Mucosa of descending colon (tissue), 3 donors: ENCODE measurements at regions not wholly inside any gene's neighbourhood (a gene's known extent, or its start where the extent isn't known, plus 50 kb on each side); places are given as distances from the start of the nearest gene placed in this dataset.

ENCODE experiments used
- ATAC-seq: fragments of 200-7000 bp; cut with Tn5 transposase; one replicate; pipeline ENCODE4 v1.9.1; 2020; ENCODE audit warnings: mild to moderate bottlenecking, moderate library complexity
- DNase-seq, 3 donors: peaks; one replicate each; pipeline ENCODE4 v3.0.0-alpha.2; 2020
- H3K36me3 ChIP-seq: fragments of 200-600 bp; one replicate; pipeline ENCODE4 v1.8.0; 2021; ENCODE audit warnings: low read depth, mild to moderate bottlenecking
- H3K4me1 ChIP-seq: fragments of 200-600 bp; one replicate; pipeline ENCODE4 v1.8.0; 2021; ENCODE audit warnings: low read depth, mild to moderate bottlenecking
- H3K4me3 ChIP-seq: fragments of 200-600 bp; one replicate; pipeline ENCODE4 v1.8.0; 2021; ENCODE audit warnings: mild to moderate bottlenecking
- H3K9me3 ChIP-seq: fragments of 200-600 bp; one replicate; pipeline ENCODE4 v1.8.0; 2021; ENCODE audit warnings: mild to moderate bottlenecking
- CTCF ChIP-seq: fragments of 200-600 bp; IDR thresholded peaks from one replicate; pipeline ENCODE4 v1.8.0; 2022; ENCODE audit warnings: antibody characterized with exemption, mild to moderate bottlenecking
- intact Hi-C, 2 donors: fragments of 100-400 bp; cut with DNase I in 1 of 2; cut with micrococcal nuclease in 1 of 2; formaldehyde crosslinking; loops; one replicate each; pipeline versions ENCODE4 v1.11.0 to v1.11.1; 2022; cut with DNase I, micrococcal nuclease
- donor health status: DM: no; HTN: no; CAD: no; lungs with moderate emphysema.
- donor health status: DM: no; HTN: no; CAD: no.
- donor health status: DM: no; HTN: yes; CAD: no.

DNA sequence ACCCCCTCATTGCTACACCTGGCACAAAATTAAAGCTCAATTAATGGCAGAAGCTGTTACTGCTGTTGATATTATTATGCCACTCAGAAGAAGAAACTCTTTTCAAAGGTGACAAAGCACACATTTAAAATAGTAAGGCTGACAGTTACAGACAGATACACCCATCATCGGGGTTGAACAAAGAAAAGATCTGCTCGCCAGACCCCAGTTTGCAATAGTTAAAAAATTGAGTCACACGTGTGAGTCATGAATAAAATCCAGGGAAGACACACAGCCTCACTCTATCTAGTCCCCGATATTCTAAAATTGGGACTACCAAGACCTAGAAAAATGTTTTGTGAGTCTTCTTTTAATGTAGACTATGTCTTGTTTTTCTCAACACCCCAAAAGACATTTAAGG, 330.0 kb upstream of the SOX9 start:
- no peak for ATAC-seq
- DNase-seq = no peak
- Histone ChIP-seq H3K9me3 (no peaks in the 10 kb centered on the region), H3K4me1 (no peaks in the 10 kb centered on the region), H3K4me3 (no peak overlapping the region), H3K36me3 (no peaks in the 10 kb centered on the region)
- no peak for TF ChIP-seq CTCF
- intact Hi-C loops = no loop called here

- Histone ChIP-seq H3K4me3 (no peak overlapping the region), H3K9me3 (no peaks in the 10 kb centered on the region), H3K4me1 (no peaks in the 10 kb centered on the region), H3K36me3 (no peaks in the 10 kb centered on the region)
- ATAC-seq (no peak), DNase-seq (no peak)
- intact Hi-C loops = no loop called here
- no peak for TF ChIP-seq CTCF
Measured at GRCh38 chr17:71791311-71791710, 329.5 kb upstream of the SOX9 start.

DNA sequence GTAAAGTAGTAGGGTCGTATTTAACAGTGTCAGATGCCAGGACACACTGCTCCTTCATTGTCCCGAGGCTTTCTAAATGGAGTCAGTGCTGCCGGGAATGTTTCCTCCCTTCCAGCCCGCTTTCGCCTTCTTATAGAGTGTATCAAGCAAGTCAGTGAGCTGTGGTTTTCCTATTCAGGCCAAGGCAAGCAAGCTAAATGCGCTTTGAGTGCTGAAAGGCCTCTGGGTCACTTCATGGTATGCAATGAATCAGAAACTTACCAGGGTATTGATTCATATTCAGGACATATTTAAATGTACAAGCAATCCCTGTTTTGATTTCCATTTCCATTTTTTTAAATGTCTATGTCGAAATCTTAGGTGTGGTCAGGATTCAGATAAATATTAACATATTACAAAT, 327.9 kb upstream of the SOX9 start:
- no peak for ATAC-seq
- DNase-seq = no peak
- H3K9me3 ChIP-seq = no peaks in the 10 kb centered on the region
- H3K36me3 ChIP-seq = no peaks in the 10 kb centered on the region
- TF ChIP-seq CTCF = no peak
- H3K4me3 ChIP-seq = no peak overlapping the region
- intact Hi-C loops = no loop called here
- H3K4me1 ChIP-seq = no peaks in the 10 kb centered on the region

DNA sequence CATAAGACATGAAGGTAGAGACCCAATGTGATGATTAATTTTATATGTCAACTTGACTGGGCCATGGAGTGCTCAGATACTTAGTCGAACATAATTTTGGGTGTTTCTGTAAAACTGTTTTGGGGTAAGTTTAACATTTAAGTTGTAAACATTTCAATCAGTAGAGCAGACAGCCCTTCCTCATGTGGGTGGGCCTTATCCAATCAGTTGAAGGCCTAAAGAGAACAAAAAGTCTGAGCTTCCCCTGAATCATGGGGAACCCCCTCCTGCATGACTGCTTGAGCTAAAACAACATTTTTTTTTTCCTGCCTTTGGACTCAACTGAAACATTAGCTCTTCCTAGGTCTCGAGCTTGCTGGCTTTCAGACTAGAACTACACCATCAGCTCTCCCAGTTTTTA, 327.3 kb upstream of the SOX9 start:
- TF ChIP-seq CTCF = no peak
- Histone ChIP-seq H3K4me3 (no peak overlapping the region), H3K9me3 (no peaks in the 10 kb centered on the region), H3K4me1 (no peaks in the 10 kb centered on the region), H3K36me3 (no peaks in the 10 kb centered on the region)
- no peak for DNase-seq
- no peak for ATAC-seq
- intact Hi-C loops = no loop called here

- Histone ChIP-seq H3K4me1 (no peaks in the 10 kb centered on the region), H3K36me3 (no peaks in the 10 kb centered on the region), H3K4me3 (no peak overlapping the region), H3K9me3 (no peaks in the 10 kb centered on the region)
- DNase-seq (no peak), ATAC-seq (no peak)
- no peak for TF ChIP-seq CTCF
- intact Hi-C loops = no loop called here
Measured at GRCh38 chr17:71798701-71799100, 322.1 kb upstream of the SOX9 start.

DNA sequence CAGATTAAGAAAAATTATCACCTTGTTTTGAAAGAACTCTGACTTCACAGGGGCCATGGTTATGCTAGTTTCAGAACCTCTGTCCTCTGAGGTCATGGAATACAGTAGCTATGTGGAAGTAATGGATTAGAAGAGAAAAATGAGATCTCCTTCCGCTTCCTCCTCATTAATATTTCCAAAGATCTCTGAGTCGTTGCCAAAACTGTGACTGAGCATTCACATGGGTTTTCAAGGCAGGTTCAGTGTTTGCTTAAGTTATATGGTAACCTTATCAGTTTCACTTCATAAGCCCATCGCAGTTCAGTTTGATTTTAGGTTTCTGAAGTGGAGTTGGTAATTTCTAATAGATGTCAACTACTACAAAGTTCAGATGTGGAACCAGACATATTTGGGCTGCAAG, 321.2 kb upstream of the SOX9 start:
- H3K4me1 ChIP-seq = no peaks in the 10 kb centered on the region
- H3K36me3 ChIP-seq = no peaks in the 10 kb centered on the region
- no peak for DNase-seq
- ATAC-seq = no peak
- no peak for TF ChIP-seq CTCF
- intact Hi-C loops = no loop called here
- no peaks in the 10 kb centered on the region for H3K9me3 ChIP-seq
- H3K4me3 ChIP-seq = no peak overlapping the region
